Calu3 (cell line): ENCODE measurements at regions not wholly inside any gene's neighbourhood (a gene's known extent, or its start where the extent isn't known, plus 50 kb on each side); places are given as distances from the start of the nearest gene placed in this dataset.

Experiments
- BruUV-seq: library from RNA; stranded (reverse); fragments of 400-500 nt; replicated peaks from 2 replicates; lab custom pipeline; 2021; lab: Mats Ljungman, UMichigan
- CTCF ChIA-PET: fragments of 300-600 bp; sonication (Branson Sonifier 250); formaldehyde crosslinking; loops from one replicate; lab custom pipeline; 2022; ENCODE audit warnings: antibody characterized with exemption; lab: Charles Lee
- DNase-seq: peaks from one replicate; pipeline ENCODE4 v3.0.0; 2022
- H3K27ac Mint-ChIP-seq: one replicate; pipeline ENCODE4 v1.8.0; 2022; ENCODE audit warnings: mixed read lengths; ENCODE audit not compliant: unreplicated experiment
- H3K27me3 Mint-ChIP-seq: one replicate; pipeline ENCODE4 v1.8.0; 2022; ENCODE audit warnings: mixed read lengths; ENCODE audit not compliant: unreplicated experiment
- H3K36me3 Mint-ChIP-seq: one replicate; pipeline ENCODE4 v1.8.0; 2022; ENCODE audit warnings: mild to moderate bottlenecking, moderate library complexity, mixed read lengths; ENCODE audit not compliant: insufficient read depth, unreplicated experiment
- H3K4me1 Mint-ChIP-seq: one replicate; pipeline ENCODE4 v1.8.0; 2022; ENCODE audit warnings: mild to moderate bottlenecking, low read depth, mixed read lengths; ENCODE audit not compliant: unreplicated experiment
- H3K4me3 Mint-ChIP-seq: one replicate; pipeline ENCODE4 v1.8.0; 2022; ENCODE audit warnings: mild to moderate bottlenecking, low read depth, moderate library complexity, mixed read lengths; ENCODE audit not compliant: unreplicated experiment
- H3K9me3 Mint-ChIP-seq: one replicate; pipeline ENCODE4 v1.8.0; 2022; ENCODE audit warnings: low read depth, mixed read lengths; ENCODE audit not compliant: unreplicated experiment
- intact Hi-C: fragments of 100-400 bp; cut with micrococcal nuclease; formaldehyde crosslinking; loops from one replicate; pipeline ENCODE4 v1.10.0; 2022; ENCODE audit not compliant: unreplicated experiment
- TF ChIP-seq, protein P1 (sequence below): fragments of 200-600 bp; IDR thresholded peaks from one replicate; pipeline ENCODE4 v1.8.0; 2022; ENCODE audit warnings: antibody characterized with exemption; ENCODE audit not compliant: unreplicated experiment

DNA sequence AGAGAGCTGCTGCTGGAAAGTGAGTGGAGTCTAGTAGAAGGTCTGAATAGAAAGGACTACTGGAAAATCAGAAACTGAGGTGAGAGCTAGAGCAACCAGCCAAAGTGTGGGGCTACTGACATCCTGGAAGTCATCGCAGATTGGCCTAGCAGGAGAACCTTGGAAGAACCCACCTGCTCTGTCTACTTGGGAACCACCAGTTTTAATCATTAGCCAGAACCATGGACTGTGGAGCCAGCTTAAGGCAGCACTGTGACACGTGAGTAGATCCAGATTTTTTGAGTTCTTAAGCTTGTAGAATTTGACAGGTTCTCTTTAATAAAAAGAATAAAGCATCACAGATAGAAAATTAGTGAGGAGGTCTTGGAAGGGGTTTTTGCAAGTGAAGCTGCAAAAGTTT, 179.1 kb upstream of the PEX5L start:
- intact Hi-C loops = no loop called here
- BruUV-seq = no TSS peak
- Mint-ChIP-seq H3K27ac (no peak overlapping the region), H3K9me3 (peaks cover 3% of the 10 kb centered on the region), H3K4me1 (no peaks in the 10 kb centered on the region), H3K4me3 (no peak overlapping the region), H3K27me3 (no peaks in the 10 kb centered on the region), H3K36me3 (no peaks in the 10 kb centered on the region)
- TF ChIP-seq, protein P1, sequence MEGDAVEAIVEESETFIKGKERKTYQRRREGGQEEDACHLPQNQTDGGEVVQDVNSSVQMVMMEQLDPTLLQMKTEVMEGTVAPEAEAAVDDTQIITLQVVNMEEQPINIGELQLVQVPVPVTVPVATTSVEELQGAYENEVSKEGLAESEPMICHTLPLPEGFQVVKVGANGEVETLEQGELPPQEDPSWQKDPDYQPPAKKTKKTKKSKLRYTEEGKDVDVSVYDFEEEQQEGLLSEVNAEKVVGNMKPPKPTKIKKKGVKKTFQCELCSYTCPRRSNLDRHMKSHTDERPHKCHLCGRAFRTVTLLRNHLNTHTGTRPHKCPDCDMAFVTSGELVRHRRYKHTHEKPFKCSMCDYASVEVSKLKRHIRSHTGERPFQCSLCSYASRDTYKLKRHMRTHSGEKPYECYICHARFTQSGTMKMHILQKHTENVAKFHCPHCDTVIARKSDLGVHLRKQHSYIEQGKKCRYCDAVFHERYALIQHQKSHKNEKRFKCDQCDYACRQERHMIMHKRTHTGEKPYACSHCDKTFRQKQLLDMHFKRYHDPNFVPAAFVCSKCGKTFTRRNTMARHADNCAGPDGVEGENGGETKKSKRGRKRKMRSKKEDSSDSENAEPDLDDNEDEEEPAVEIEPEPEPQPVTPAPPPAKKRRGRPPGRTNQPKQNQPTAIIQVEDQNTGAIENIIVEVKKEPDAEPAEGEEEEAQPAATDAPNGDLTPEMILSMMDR = no peak
- no peak for DNase-seq
- CTCF ChIA-PET = interaction anchor here (1.0 kb wide), 1 partner anchor 15 kb away, joined by 3 read pairs; no protein-coding TSS in a partner anchor

DNA sequence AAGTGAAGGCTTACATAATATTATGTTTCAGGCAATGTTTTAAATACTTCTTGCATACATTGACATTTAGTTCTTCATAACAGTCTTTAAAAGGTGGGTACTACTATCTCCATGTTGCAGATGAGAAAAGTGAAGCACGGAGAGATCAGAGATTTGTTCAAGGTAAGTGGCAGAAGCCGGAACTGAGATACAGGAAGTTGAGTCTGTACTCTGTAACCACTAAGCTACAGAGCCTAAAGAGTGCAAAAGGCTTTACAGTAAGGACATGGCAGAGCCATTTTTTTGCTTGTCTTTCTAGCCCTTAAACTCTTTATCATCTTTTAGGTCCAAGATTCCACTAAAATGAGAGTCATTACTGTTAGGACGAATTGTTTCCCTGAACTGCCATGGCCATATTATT, 186.5 kb upstream of the PEX5L start:
- CTCF ChIA-PET = no interaction called here
- TF ChIP-seq, protein P1 = no peak
- DNase-seq = no peak
- Mint-ChIP-seq H3K4me1 (no peaks in the 10 kb centered on the region), H3K27ac (no peak overlapping the region), H3K27me3 (no peaks in the 10 kb centered on the region), H3K9me3 (peaks cover 7% of the 10 kb centered on the region), H3K36me3 (no peaks in the 10 kb centered on the region), H3K4me3 (no peak overlapping the region)
- intact Hi-C loops = no loop called here
- no TSS peak for BruUV-seq

DNA sequence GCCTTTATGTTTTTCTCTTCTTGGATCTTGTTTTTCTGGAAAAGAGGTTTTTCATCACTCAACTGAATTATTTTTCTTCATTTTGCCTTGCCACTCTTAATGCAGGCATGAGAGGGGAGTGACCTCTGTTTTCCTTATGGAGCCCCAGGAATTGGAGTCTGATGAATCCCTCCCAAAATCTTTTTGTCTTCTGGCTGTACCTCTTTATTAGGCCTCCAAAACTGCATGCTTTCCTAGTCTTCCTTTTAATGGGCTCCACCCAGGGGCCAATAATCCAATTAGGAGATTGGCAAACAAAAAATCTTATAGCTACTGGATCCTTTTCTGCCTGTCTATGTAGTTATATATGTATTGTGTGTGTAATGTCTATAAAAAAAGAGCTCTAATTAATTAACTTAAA, 192.4 kb upstream of the PEX5L start:
- Mint-ChIP-seq H3K9me3 (peaks cover 18% of the 10 kb centered on the region), H3K4me3 (no peak overlapping the region), H3K36me3 (no peaks in the 10 kb centered on the region), H3K4me1 (no peaks in the 10 kb centered on the region), H3K27ac (no peak overlapping the region), H3K27me3 (no peaks in the 10 kb centered on the region)
- DNase-seq = no peak
- BruUV-seq = no TSS peak
- TF ChIP-seq, protein P1 = no peak
- intact Hi-C loops = no loop called here
- CTCF ChIA-PET = no interaction called here

DNA sequence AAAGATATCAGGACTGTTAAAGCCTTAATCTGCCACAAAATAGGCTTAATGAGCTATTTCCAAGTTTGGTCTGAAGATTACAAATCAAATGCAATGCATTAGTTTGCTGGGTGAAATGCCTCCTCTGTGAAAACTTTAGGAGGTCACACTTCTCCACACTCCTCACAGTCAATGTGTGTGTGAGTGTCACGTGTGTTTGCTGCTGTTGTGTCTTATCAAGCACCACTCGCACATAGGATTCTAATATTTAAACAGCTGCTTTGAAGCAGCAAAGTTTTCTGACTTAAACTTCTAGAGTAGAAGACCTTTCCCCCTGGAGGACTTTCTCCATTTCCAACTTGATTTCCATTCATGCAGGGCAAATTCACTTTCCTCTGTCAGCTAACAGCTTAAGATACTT, 203.2 kb upstream of the PEX5L start:
- BruUV-seq = no TSS peak
- CTCF ChIA-PET = no interaction called here
- Mint-ChIP-seq H3K27me3 (no peaks in the 10 kb centered on the region), H3K9me3 (peaks cover 8% of the 10 kb centered on the region), H3K27ac (no peak overlapping the region), H3K4me1 (no peaks in the 10 kb centered on the region), H3K4me3 (no peak overlapping the region), H3K36me3 (no peaks in the 10 kb centered on the region)
- TF ChIP-seq, protein P1 = no peak
- intact Hi-C loops = no loop called here
- no peak for DNase-seq
